HG03457 (cell line): ENCODE measurements at regions not wholly inside any gene's neighbourhood (a gene's known extent, or its start where the extent isn't known, plus 50 kb on each side); places are given as distances from the start of the nearest gene placed in this dataset.

Experiments
- ATAC-seq: cut with Tn5 transposase; IDR thresholded peaks from one replicate; pipeline ENCODE4 v1.9.1; 2021; ENCODE audit warnings: moderate number of reproducible peaks; ENCODE audit not compliant: unreplicated experiment

- no peak for ATAC-seq
These were observed 151.3 kb upstream of the SOX9 start for GRCh38 chr17:71969500-71969899.

GRCh38 chr17:71970312-71970711 lies 150.5 kb upstream of the SOX9 start:
- ATAC-seq, result no peak

GRCh38 chr17:71974051-71974450 lies 146.8 kb upstream of the SOX9 start:
- ATAC-seq, result no peak

- no peak for ATAC-seq
These were observed 145.5 kb upstream of the SOX9 start for GRCh38 chr17:71975331-71975801.

- ATAC-seq, result no peak
These were observed 144.7 kb upstream of the SOX9 start for GRCh38 chr17:71976011-71976649.

- no peak for ATAC-seq
These were observed 142.4 kb upstream of the SOX9 start for GRCh38 chr17:71978435-71978834.

GRCh38 chr17:71980171-71980570 lies 140.6 kb upstream of the SOX9 start:
- ATAC-seq, result no peak

- ATAC-seq, result no peak
These were observed 137.0 kb upstream of the SOX9 start for GRCh38 chr17:71983828-71984227.

- no peak for ATAC-seq
These were observed 135.4 kb upstream of the SOX9 start for GRCh38 chr17:71985111-71986039.

GRCh38 chr17:71986886-71987285 lies 133.9 kb upstream of the SOX9 start:
- no peak for ATAC-seq

- ATAC-seq, result no peak
These were observed 133.2 kb upstream of the SOX9 start for GRCh38 chr17:71987634-71988033.

GRCh38 chr17:71989117-71989516 lies 131.7 kb upstream of the SOX9 start:
- ATAC-seq, result no peak

GRCh38 chr17:71993363-71993762 lies 127.5 kb upstream of the SOX9 start:
- no peak for ATAC-seq

- ATAC-seq, result no peak
These were observed 125.2 kb upstream of the SOX9 start for GRCh38 chr17:71995590-71995989.

- ATAC-seq, result no peak
These were observed 116.8 kb upstream of the SOX9 start for GRCh38 chr17:72004011-72004427.

GRCh38 chr17:72004611-72005331 lies 116.0 kb upstream of the SOX9 start:
- peak; percentile 78 for ATAC-seq

GRCh38 chr17:72005332-72006163 lies 115.3 kb upstream of the SOX9 start:
- peak; percentile 46 for ATAC-seq

GRCh38 chr17:72008236-72008876 lies 112.5 kb upstream of the SOX9 start:
- ATAC-seq, result no peak

GRCh38 chr17:72011561-72011960 lies 109.3 kb upstream of the SOX9 start:
- no peak for ATAC-seq

GRCh38 chr17:72021417-72022041 lies 99.3 kb upstream of the SOX9 start:
- no peak for ATAC-seq
